ENCODE measurements at regions not wholly inside any gene's neighbourhood (a gene's known extent, or its start where the extent isn't known, plus 50 kb on each side); places are given as distances from the start of the nearest gene placed in this dataset.

GRCh38 chr9:90322296-90322695 is 320.3 kb downstream of the DIRAS2 start:
- TF ChIP-seq MAX (IDR thresholded peaks at IDR 0.05; ENCODE audit: low read depth): no peak
- no peak for TF ChIP-seq RXRA (IDR thresholded peaks at IDR 0.05; ENCODE audit: borderline replicate concordance, low read depth)
- TF ChIP-seq USF1 (IDR thresholded peaks at IDR 0.05; ENCODE audit: borderline replicate concordance, low read depth): no peak

All from SK-N-SH (cell line).